Heart right ventricle (tissue), 16 donors: ENCODE measurements at regions not wholly inside any gene's neighbourhood (a gene's known extent, or its start where the extent isn't known, plus 50 kb on each side); places are given as distances from the start of the nearest gene placed in this dataset.

Source experiments
- ATAC-seq, 8 donors: fragments of 200-7000 bp; cut with Tn5 transposase; one replicate each; pipeline ENCODE4 v1.9.1; 2020; ENCODE audit warnings: mild to moderate bottlenecking in 8 of 8, moderate library complexity in 8 of 8, moderate number of reproducible peaks in 1 of 8
- DNase-seq, 2 donors: peaks; one replicate each; pipeline ENCODE4 v3.0.0-alpha.2; 2020
- H3K27ac ChIP-seq, 10 donors: fragments of 200-600 bp; sonication (generic) in 2 of 10; one replicate each; pipeline versions ENCODE4 v1.5.0 to v1.8.0; 2020 to 2022; ENCODE audit warnings: mild to moderate bottlenecking in 3 of 10
- H3K27me3 ChIP-seq, 7 donors: fragments of 200-600 bp; one replicate each; pipeline ENCODE4 v1.8.0; 2021 to 2022; ENCODE audit warnings: mild to moderate bottlenecking in 2 of 7
- H3K36me3 ChIP-seq, 9 donors: fragments of 200-600 bp; sonication (generic) in 1 of 9; one replicate each; pipeline versions ENCODE4 v1.5.0 to v1.8.0; 2020 to 2022; ENCODE audit warnings: mild to moderate bottlenecking in 2 of 9
- H3K4me1 ChIP-seq, 9 donors: fragments of 200-600 bp; sonication (generic) in 1 of 9; one replicate each; pipeline versions ENCODE4 v1.5.0 to v1.8.0; 2020 to 2022; ENCODE audit warnings: mild to moderate bottlenecking in 4 of 9
- H3K4me3 ChIP-seq, 10 donors: fragments of 200-600 bp; sonication (generic) in 2 of 10; one replicate each; pipeline versions ENCODE4 v1.5.0 to v1.8.0; 2020 to 2022; ENCODE audit warnings: mild to moderate bottlenecking in 7 of 10, moderate library complexity in 2 of 10
- H3K9me3 ChIP-seq, 11 donors: fragments of 200-600 bp in 10 of 11; sonication (generic) in 2 of 11; one replicate each; pipeline versions ENCODE4 v1.5.0 to v1.8.0; 2013 to 2022; ENCODE audit warnings: mild to moderate bottlenecking in 2 of 11, control low read depth in 1 of 11, moderate library complexity in 1 of 11
- CTCF ChIP-seq, 9 donors: fragments of 200-600 bp; sonication (generic) in 2 of 9; IDR thresholded peaks; one replicate each; pipeline versions ENCODE4 v1.5.0 to v1.8.0; 2021 to 2022; ENCODE audit warnings: antibody characterized with exemption in 9 of 9, mild to moderate bottlenecking in 5 of 9, moderate library complexity in 1 of 9
- WGBS, 2 donors: extraction: QIAGEN DNeasy Blood & Tissue Kit; methylation state at CpG; one replicate each; pipeline ENCODE4 v1.1.7; 2013; ENCODE audit warnings: inconsistent platforms in 1 of 2; 5-methylcytosine and 5-hydroxymethylcytosine counted together
- intact Hi-C, 10 donors: fragments of 100-400 bp; cut with DNase I; formaldehyde crosslinking; loops; one replicate each; pipeline versions ENCODE4 v1.11.1 to v1.14.2; 2022
- donor health status: Arrhythmogenic right ventricular cardiomyopathy.
- donor health status: ischemic (EF 13 %, LVEDD 7.1; RV severe dilation, severe dysfunction).
- donor health status: healthy with polysubstance abuse.
- donor health status: DM: no; HTN: yes; CAD: no.
- donor health status: DM: no; HTN: no; CAD: no.
- donor health status: ischemic (EF 25% LVEDD 6.9; RV normal size, moderate dysfunction).
- donor health status: ischemic (EF 25% LVEDD 5.7; RV mildly dilated, moderate dysfunction).
- donor health status: healthy.
- donor health status: DM: yes; HTN: yes; CAD: no.
- donor health status: Ischemic cardiomyopathy.
- donor health status: ischemic (EF 35%, LVEDD 5.7; RV mildly dilated, moderate dysfunction).
- donor health status: nonischemic (EF 11% LVEDD 7.7; RV severe dilation, severe dysfunction).
- donor health status: DM: yes; HTN: yes; CAD: no.
- donor health status: PGD.
- donor health status: ischemic (EF 29% LVEDD 5.4; RV normal size, mild dysfunction).
- donor health status: nonischemic (EF 23%, LVEDD 6.1; RV moderate dilation, normal function).

GRCh38 chr11:69905611-69906452 is 86.6 kb upstream of the FGF3 start:
- H3K27me3 ChIP-seq, result peaks cover 0 to 41% (median 17%) of the 10 kb centered on the region in 7 donors
- no peaks in the 10 kb centered on the region for H3K36me3 ChIP-seq
- intact Hi-C loops, result no loop called here
- no peak for TF ChIP-seq CTCF (IDR thresholded peaks at IDR 0.05)
- peaks cover 0 to 28% (median 16%) of the 10 kb centered on the region in 9 donors for H3K4me1 ChIP-seq
- ATAC-seq, result peak in 3 of 8 donors; percentile 31 to 41 (median 31)
- no peak overlapping the region for H3K27ac ChIP-seq
- WGBS, 2 donors, result 48 to 54% methylated on average over 13 of the region's 13 CpGs
- H3K9me3 ChIP-seq, result no peaks in the 10 kb centered on the region
- no peak overlapping the region for H3K4me3 ChIP-seq
- no peak for DNase-seq

- TF ChIP-seq CTCF (IDR thresholded peaks at IDR 0.05), result no peak
- H3K27ac ChIP-seq, result no peak overlapping the region
- DNase-seq, result no peak
- no peak for ATAC-seq
- H3K27me3 ChIP-seq, result peaks cover 0 to 44% (median 17%) of the 10 kb centered on the region in 7 donors
- intact Hi-C loops, result no loop called here
- H3K4me3 ChIP-seq, result no peak overlapping the region
- 77 to 89% methylated on average over 3 of the region's 3 CpGs for WGBS, 2 donors
- peaks cover 0 to 29% (median 20%) of the 10 kb centered on the region in 9 donors for H3K4me1 ChIP-seq
- H3K9me3 ChIP-seq, result no peaks in the 10 kb centered on the region
- no peaks in the 10 kb centered on the region for H3K36me3 ChIP-seq
Measured at GRCh38 chr11:69906453-69906907, 87.3 kb upstream of the FGF3 start.

GRCh38 chr11:69907611-69908010 is 88.4 kb upstream of the FGF3 start:
- no peaks in the 10 kb centered on the region for H3K9me3 ChIP-seq
- H3K4me1 ChIP-seq, result peaks cover 0 to 30% (median 20%) of the 10 kb centered on the region in 9 donors
- intact Hi-C loops, result no loop called here
- no peaks in the 10 kb centered on the region for H3K36me3 ChIP-seq
- ATAC-seq, result no peak
- H3K4me3 ChIP-seq, result no peak overlapping the region
- H3K27ac ChIP-seq, result no peak overlapping the region
- H3K27me3 ChIP-seq, result peaks cover 0 to 44% (median 17%) of the 10 kb centered on the region in 7 donors
- TF ChIP-seq CTCF (IDR thresholded peaks at IDR 0.05), result no peak
- DNase-seq, result no peak
- WGBS, 2 donors, result 89% methylated on average over 11 of the region's 11 CpGs

GRCh38 chr11:69908511-69909220 is 89.5 kb upstream of the FGF3 start:
- WGBS, 2 donors, result 74 to 79% methylated on average over 19 of the region's 19 CpGs
- DNase-seq (no peak), ATAC-seq (no peak)
- Histone ChIP-seq H3K27me3 (peaks cover 0 to 44% (median 17%) of the 10 kb centered on the region in 7 donors), H3K27ac (no peak overlapping the region), H3K4me3 (no peak overlapping the region), H3K9me3 (no peaks in the 10 kb centered on the region), H3K4me1 (peaks cover 0 to 30% (median 20%) of the 10 kb centered on the region in 9 donors), H3K36me3 (no peaks in the 10 kb centered on the region)
- no peak for TF ChIP-seq CTCF (IDR thresholded peaks at IDR 0.05)
- intact Hi-C loops, result no loop called here
